ENCODE measurements at regions not wholly inside any gene's neighbourhood (a gene's known extent, or its start where the extent isn't known, plus 50 kb on each side); places are given as distances from the start of the nearest gene placed in this dataset.

DNA sequence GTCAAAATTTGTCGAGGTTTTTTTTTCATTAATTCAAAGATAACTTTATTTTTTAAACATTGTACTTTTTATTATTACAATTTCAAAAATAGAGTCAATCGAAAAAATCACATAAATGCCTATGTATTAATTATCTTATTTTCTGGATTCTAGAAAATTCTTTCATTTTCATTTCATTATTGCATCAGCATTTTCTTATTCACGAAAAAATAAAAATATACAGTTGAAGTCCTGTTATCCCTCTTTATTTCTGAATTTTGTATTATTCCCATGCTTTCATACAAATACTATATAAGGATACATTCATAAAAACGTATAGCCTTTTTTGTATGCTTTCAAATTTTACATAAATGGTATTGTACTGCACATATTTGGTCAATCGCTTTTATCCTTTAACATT is 681.0 kb upstream of the USP24 start:
- TF ChIP-seq, protein P1, sequence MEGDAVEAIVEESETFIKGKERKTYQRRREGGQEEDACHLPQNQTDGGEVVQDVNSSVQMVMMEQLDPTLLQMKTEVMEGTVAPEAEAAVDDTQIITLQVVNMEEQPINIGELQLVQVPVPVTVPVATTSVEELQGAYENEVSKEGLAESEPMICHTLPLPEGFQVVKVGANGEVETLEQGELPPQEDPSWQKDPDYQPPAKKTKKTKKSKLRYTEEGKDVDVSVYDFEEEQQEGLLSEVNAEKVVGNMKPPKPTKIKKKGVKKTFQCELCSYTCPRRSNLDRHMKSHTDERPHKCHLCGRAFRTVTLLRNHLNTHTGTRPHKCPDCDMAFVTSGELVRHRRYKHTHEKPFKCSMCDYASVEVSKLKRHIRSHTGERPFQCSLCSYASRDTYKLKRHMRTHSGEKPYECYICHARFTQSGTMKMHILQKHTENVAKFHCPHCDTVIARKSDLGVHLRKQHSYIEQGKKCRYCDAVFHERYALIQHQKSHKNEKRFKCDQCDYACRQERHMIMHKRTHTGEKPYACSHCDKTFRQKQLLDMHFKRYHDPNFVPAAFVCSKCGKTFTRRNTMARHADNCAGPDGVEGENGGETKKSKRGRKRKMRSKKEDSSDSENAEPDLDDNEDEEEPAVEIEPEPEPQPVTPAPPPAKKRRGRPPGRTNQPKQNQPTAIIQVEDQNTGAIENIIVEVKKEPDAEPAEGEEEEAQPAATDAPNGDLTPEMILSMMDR (IDR thresholded peaks at IDR 0.05) = no peak
- TF ChIP-seq ZFX (IDR thresholded peaks at IDR 0.05; ENCODE audit: borderline replicate concordance) = no peak
- H3K27ac ChIP-seq = no peak overlapping the region

DNA sequence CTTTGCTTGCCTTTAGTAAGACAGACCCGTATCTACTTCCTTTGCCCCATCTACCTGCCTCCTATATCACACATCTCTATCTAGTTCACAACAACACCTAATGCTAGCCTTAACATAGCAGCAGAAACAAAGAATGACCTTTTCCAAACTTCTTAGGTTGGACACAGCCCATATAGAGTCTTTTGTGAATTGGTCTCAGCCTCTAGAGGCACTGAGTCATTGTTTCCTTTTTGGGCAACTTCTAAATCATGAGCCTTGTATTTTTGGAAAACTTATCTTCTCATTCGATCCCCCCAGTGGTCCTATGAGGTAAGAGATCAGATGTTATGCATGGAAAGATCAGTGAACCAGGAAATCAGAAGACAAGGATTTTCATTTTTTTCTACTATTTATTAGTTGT is 679.4 kb upstream of the USP24 start:
- 0 out of 2 replicates have a peak overlapping the region, but pooled peaks have one; percentile 14 for H3K27ac ChIP-seq
- no peak for TF ChIP-seq ZFX (IDR thresholded peaks at IDR 0.05; ENCODE audit: borderline replicate concordance)
- TF ChIP-seq, protein P1 (IDR thresholded peaks at IDR 0.05) = no peak

DNA sequence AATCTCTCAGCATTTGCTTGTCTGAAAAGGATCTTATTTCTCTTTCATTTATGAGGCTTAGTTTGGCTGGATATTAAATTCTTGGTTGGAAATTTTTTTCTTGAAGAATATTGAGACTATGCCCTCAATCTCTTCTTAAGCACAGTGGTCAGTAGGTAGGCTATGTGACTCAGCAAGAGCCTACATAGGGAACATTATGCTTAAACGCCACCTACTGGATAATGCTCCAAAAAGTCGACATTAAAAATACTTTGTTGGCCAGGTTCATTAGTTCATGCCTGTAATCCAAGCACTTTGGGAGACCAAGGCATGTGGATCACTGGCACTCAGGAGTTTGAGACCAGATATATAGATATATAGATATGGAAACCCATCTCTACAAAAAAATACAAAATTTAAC is 678.0 kb upstream of the USP24 start:
- no peak overlapping the region for H3K27ac ChIP-seq
- no peak for TF ChIP-seq ZFX (IDR thresholded peaks at IDR 0.05; ENCODE audit: borderline replicate concordance)
- TF ChIP-seq, protein P1 (IDR thresholded peaks at IDR 0.05) = peak; percentile 70

DNA sequence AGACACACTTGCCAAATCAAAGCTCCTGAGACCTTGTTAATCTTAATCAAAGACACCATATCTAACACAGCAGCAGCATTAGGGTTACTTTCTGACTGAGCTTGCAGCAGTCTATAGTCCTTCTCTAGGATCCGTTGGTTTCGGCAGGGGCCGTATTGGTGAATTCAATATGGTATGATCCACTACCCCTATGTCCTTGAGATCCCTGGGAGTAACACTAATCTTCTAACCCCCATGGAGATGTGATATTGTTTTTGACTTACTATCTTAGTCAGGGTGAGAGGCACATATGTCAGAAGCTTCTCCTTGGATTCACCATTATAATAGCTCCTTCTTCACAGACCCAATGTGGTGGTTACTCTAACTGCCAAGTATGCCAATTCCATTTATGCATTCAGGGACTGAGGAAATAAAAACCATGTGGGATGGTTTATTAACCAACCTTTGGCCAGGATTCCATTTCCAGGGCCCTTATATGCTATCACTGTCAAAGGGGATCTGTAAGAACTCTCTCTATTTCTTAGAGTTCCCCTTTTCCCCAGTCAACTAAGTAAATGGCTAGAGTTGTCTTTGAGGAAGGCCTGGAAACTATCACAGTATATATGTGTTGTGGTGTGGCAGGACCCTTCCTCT is 673.6 kb upstream of the USP24 start:
- no peak overlapping the region for H3K27ac ChIP-seq
- TF ChIP-seq, protein P1 (IDR thresholded peaks at IDR 0.05) = no peak
- TF ChIP-seq ZFX (IDR thresholded peaks at IDR 0.05; ENCODE audit: borderline replicate concordance) = no peak

GRCh38 chr1:55886856-55887712 is 671.9 kb upstream of the USP24 start:
- no peak for TF ChIP-seq ZFX (IDR thresholded peaks at IDR 0.05; ENCODE audit: borderline replicate concordance)
- TF ChIP-seq, protein P1 (IDR thresholded peaks at IDR 0.05) = no peak
- no peak overlapping the region for H3K27ac ChIP-seq

DNA sequence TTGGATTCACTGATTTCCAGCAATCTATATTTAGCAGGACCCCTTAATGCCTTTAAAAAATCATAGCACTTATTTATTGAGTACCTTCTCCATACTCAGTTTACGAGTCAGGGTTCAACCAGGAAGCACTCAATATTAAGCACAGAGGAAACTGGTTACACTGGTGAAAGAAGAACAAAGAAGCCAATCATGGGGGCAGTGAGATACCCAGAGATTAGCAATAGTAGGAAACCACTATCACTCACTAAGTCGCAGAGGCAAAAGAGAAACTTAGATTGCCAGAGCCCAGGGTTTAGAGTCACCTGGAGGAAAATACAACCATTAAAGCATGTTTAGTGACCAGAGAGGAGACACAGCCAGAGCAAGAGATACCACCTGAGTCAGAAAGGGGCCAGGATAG is 670.5 kb upstream of the USP24 start:
- TF ChIP-seq ZFX (IDR thresholded peaks at IDR 0.05; ENCODE audit: borderline replicate concordance) = no peak
- TF ChIP-seq, protein P1 (IDR thresholded peaks at IDR 0.05) = no peak
- H3K27ac ChIP-seq = no peak overlapping the region

DNA sequence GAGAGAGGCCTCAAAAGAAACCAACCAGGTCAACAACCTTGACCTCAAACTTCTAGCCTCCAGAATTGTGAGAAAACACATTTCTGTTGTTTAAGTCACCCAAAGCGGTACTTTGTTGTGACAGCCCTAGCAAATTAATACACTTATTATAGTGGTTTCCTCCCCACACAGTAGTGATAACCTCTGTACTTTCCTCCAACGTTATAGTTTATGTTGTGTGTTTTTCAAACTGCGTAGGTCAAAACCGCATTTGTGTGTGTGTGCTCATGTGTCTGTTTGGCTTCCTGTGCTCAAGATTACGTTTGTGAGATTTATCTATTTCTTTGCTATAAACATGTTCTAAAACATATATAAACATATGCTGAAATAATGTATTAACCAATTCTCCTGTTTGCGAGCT is 667.8 kb upstream of the USP24 start:
- TF ChIP-seq, protein P1 (IDR thresholded peaks at IDR 0.05) = no peak
- no peak for TF ChIP-seq ZFX (IDR thresholded peaks at IDR 0.05; ENCODE audit: borderline replicate concordance)

More for the DNA sequence above, 667.8 kb upstream of the USP24 start:
- no peak overlapping the region for H3K27ac ChIP-seq

Measured in 22Rv1 (cell line).